Activated naive CD4-positive, alpha-beta T cell (primary cell): ENCODE measurements at regions not wholly inside any gene's neighbourhood (a gene's known extent, or its start where the extent isn't known, plus 50 kb on each side); places are given as distances from the start of the nearest gene placed in this dataset.

Source experiments
- DNase-seq, 4 experiments: peaks; one replicate each; lab custom pipeline; 2025; lab: John Stamatoyannopoulos, UW

- DNase-seq = no peak
These were observed 203.8 kb upstream of the CDH4 start for GRCh38 chr20:61048302-61048701.

GRCh38 chr20:61049684-61050083 is 202.4 kb upstream of the CDH4 start:
- no peak for DNase-seq

- DNase-seq = no peak
These were observed 201.6 kb upstream of the CDH4 start for GRCh38 chr20:61050336-61050890.

GRCh38 chr20:61052195-61052750 is 199.8 kb upstream of the CDH4 start:
- DNase-seq = no peak

- no peak for DNase-seq
These were observed 199.2 kb upstream of the CDH4 start for GRCh38 chr20:61052776-61053442.

- no peak for DNase-seq
These were observed 198.6 kb upstream of the CDH4 start for GRCh38 chr20:61053487-61053886.

- DNase-seq = no peak
These were observed 198.2 kb upstream of the CDH4 start for GRCh38 chr20:61053889-61054288.

GRCh38 chr20:61054411-61054810 is 197.7 kb upstream of the CDH4 start:
- no peak for DNase-seq

- DNase-seq = no peak
These were observed 196.7 kb upstream of the CDH4 start for GRCh38 chr20:61055180-61056010.

- DNase-seq = no peak
These were observed 195.9 kb upstream of the CDH4 start for GRCh38 chr20:61056116-61056515.

- no peak for DNase-seq
These were observed 195.2 kb upstream of the CDH4 start for GRCh38 chr20:61056627-61057442.

- no peak for DNase-seq
These were observed 194.5 kb upstream of the CDH4 start for GRCh38 chr20:61057443-61058121.

GRCh38 chr20:61061981-61062380 is 190.1 kb upstream of the CDH4 start:
- DNase-seq = no peak

- DNase-seq = no peak
These were observed 186.2 kb upstream of the CDH4 start for GRCh38 chr20:61065853-61066252.

- DNase-seq = no peak
These were observed 185.5 kb upstream of the CDH4 start for GRCh38 chr20:61066526-61066925.

GRCh38 chr20:61067221-61067620 is 184.8 kb upstream of the CDH4 start:
- DNase-seq = no peak

GRCh38 chr20:61072398-61072797 is 179.7 kb upstream of the CDH4 start:
- no peak for DNase-seq

- no peak for DNase-seq
These were observed 178.7 kb upstream of the CDH4 start for GRCh38 chr20:61073376-61073775.

- DNase-seq = no peak
These were observed 169.3 kb upstream of the CDH4 start for GRCh38 chr20:61082720-61083119.

- DNase-seq = no peak
These were observed 168.6 kb upstream of the CDH4 start for GRCh38 chr20:61083431-61083830.

GRCh38 chr20:61086031-61086430 is 166.0 kb upstream of the CDH4 start:
- DNase-seq = no peak
